ENCODE measurements at regions not wholly inside any gene's neighbourhood (a gene's known extent, or its start where the extent isn't known, plus 50 kb on each side); places are given as distances from the start of the nearest gene placed in this dataset.

GRCh38 chr2:177080746-177081284 lies 131.8 kb upstream of the HNRNPA3 start:
- Histone ChIP-seq H3K27ac (ENCODE audit: low read depth, low read length, poor library complexity, severe bottlenecking) (no peak overlapping the region), H3K4me3 (ENCODE audit: low read depth, low read length, poor library complexity, severe bottlenecking) (no peak overlapping the region), H2AFZ (ENCODE audit: low read length) (no peak overlapping the region), H3K9me2 (ENCODE audit: insufficient read depth, low read length) (no peaks in the 10 kb centered on the region), H3K9me3 (ENCODE audit: low read length) (no peaks in the 10 kb centered on the region), H3K36me3 (ENCODE audit: insufficient read depth, low read length) (no peaks in the 10 kb centered on the region), H3K4me1 (ENCODE audit: insufficient read depth, low read length, poor library complexity, severe bottlenecking) (no peaks in the 10 kb centered on the region), H4K20me1 (ENCODE audit: insufficient read depth, low read length) (no peaks in the 10 kb centered on the region), H3K79me2 (ENCODE audit: insufficient read depth, low read depth, low read length) (no peaks in the 10 kb centered on the region), H3K4me2 (ENCODE audit: low read length) (no peak overlapping the region)
- BruUV-seq (replicated peaks): no TSS peak
- ChIA-PET POLR2A (interaction anchor here (0.6 kb wide), 1 partner anchor 204 kb away, joined by 3 read pairs; no protein-coding TSS in a partner anchor), CTCF (ENCODE audit: unreplicated experiment) (no interaction called here)
- TF ChIP-seq EZH2phosphoT487 (IDR thresholded peaks at IDR 0.05; ENCODE audit: borderline replicate concordance, low read depth, low read length): no peak
- TF ChIP-seq CTCF (conservative IDR thresholded peaks at IDR 0.05; ENCODE audit: low read length): no peak
- intact Hi-C loops (cut with micrococcal nuclease; ENCODE audit: unreplicated experiment): no loop called here
- DNase-seq (ENCODE audit: low spot score): no peak

- Histone ChIP-seq H3K79me2 (ENCODE audit: insufficient read depth, low read depth, low read length) (no peaks in the 10 kb centered on the region), H3K9me2 (ENCODE audit: insufficient read depth, low read length) (no peaks in the 10 kb centered on the region), H3K4me1 (ENCODE audit: insufficient read depth, low read length, poor library complexity, severe bottlenecking) (no peaks in the 10 kb centered on the region), H3K4me3 (ENCODE audit: low read depth, low read length, poor library complexity, severe bottlenecking) (no peak overlapping the region), H2AFZ (ENCODE audit: low read length) (no peak overlapping the region), H3K9me3 (ENCODE audit: low read length) (no peaks in the 10 kb centered on the region), H3K4me2 (ENCODE audit: low read length) (no peak overlapping the region), H3K36me3 (ENCODE audit: insufficient read depth, low read length) (no peaks in the 10 kb centered on the region), H4K20me1 (ENCODE audit: insufficient read depth, low read length) (no peaks in the 10 kb centered on the region), H3K27ac (ENCODE audit: low read depth, low read length, poor library complexity, severe bottlenecking) (no peak overlapping the region)
- intact Hi-C loops (cut with micrococcal nuclease; ENCODE audit: unreplicated experiment): no loop called here
- CTCF ChIA-PET (ENCODE audit: unreplicated experiment): no interaction called here
- no peak for TF ChIP-seq CTCF (conservative IDR thresholded peaks at IDR 0.05; ENCODE audit: low read length)
- no peak for TF ChIP-seq EZH2phosphoT487 (IDR thresholded peaks at IDR 0.05; ENCODE audit: borderline replicate concordance, low read depth, low read length)
- POLR2A ChIA-PET: no interaction called here
- BruUV-seq (replicated peaks): no TSS peak
- DNase-seq (ENCODE audit: low spot score): no peak
Measured at GRCh38 chr2:177084607-177085006, 128.0 kb upstream of the HNRNPA3 start.

GRCh38 chr2:177088529-177088928 lies 124.1 kb upstream of the HNRNPA3 start:
- Histone ChIP-seq H3K4me2 (ENCODE audit: low read length) (no peak overlapping the region), H3K4me1 (ENCODE audit: insufficient read depth, low read length, poor library complexity, severe bottlenecking) (no peaks in the 10 kb centered on the region), H3K27ac (ENCODE audit: low read depth, low read length, poor library complexity, severe bottlenecking) (no peak overlapping the region), H3K79me2 (ENCODE audit: insufficient read depth, low read depth, low read length) (no peaks in the 10 kb centered on the region), H3K4me3 (ENCODE audit: low read depth, low read length, poor library complexity, severe bottlenecking) (no peak overlapping the region), H3K36me3 (ENCODE audit: insufficient read depth, low read length) (no peaks in the 10 kb centered on the region), H4K20me1 (ENCODE audit: insufficient read depth, low read length) (no peaks in the 10 kb centered on the region), H3K9me3 (ENCODE audit: low read length) (no peaks in the 10 kb centered on the region), H3K9me2 (ENCODE audit: insufficient read depth, low read length) (no peaks in the 10 kb centered on the region), H2AFZ (ENCODE audit: low read length) (no peak overlapping the region)
- intact Hi-C loops (cut with micrococcal nuclease; ENCODE audit: unreplicated experiment): no loop called here
- DNase-seq (ENCODE audit: low spot score): no peak
- BruUV-seq (replicated peaks): no TSS peak
- ChIA-PET POLR2A (interaction anchor here (1.1 kb wide), 1 partner anchor 10 kb away, joined by 3 read pairs; no protein-coding TSS in a partner anchor), CTCF (ENCODE audit: unreplicated experiment) (no interaction called here)
- TF ChIP-seq EZH2phosphoT487 (IDR thresholded peaks at IDR 0.05; ENCODE audit: borderline replicate concordance, low read depth, low read length) (no peak), CTCF (conservative IDR thresholded peaks at IDR 0.05; ENCODE audit: low read length) (no peak)
